ENCODE measurements at regions not wholly inside any gene's neighbourhood (a gene's known extent, or its start where the extent isn't known, plus 50 kb on each side); places are given as distances from the start of the nearest gene placed in this dataset.

DNA sequence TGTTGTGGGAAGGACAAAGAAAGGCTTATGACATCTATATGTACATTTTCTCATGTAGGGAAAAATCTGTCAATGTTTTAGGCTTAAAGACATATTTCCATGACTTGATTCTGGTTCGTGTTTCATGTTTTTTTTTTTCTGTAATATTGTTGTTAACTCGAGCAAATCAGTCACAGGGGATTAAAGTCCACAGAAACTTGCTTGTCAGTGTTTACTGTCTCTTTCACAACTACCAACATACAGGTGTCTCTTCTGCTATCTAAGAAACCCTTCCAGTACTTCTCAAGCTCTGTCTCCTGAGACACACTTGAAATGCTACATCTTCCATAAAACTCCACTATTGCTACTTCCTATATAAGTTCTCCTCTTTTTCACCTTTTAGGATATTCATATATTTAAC lies 130.9 kb upstream of the SLITRK6 start:
- TF ChIP-seq, protein P1, sequence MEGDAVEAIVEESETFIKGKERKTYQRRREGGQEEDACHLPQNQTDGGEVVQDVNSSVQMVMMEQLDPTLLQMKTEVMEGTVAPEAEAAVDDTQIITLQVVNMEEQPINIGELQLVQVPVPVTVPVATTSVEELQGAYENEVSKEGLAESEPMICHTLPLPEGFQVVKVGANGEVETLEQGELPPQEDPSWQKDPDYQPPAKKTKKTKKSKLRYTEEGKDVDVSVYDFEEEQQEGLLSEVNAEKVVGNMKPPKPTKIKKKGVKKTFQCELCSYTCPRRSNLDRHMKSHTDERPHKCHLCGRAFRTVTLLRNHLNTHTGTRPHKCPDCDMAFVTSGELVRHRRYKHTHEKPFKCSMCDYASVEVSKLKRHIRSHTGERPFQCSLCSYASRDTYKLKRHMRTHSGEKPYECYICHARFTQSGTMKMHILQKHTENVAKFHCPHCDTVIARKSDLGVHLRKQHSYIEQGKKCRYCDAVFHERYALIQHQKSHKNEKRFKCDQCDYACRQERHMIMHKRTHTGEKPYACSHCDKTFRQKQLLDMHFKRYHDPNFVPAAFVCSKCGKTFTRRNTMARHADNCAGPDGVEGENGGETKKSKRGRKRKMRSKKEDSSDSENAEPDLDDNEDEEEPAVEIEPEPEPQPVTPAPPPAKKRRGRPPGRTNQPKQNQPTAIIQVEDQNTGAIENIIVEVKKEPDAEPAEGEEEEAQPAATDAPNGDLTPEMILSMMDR (IDR thresholded peaks at IDR 0.05; ENCODE audit: unreplicated experiment) = no peak
- DNase-seq = no peak
- Mint-ChIP-seq H3K4me1 (ENCODE audit: low read depth, unreplicated experiment) (no peaks in the 10 kb centered on the region), H3K9me3 (ENCODE audit: low read depth, unreplicated experiment) (no peaks in the 10 kb centered on the region), H3K4me3 (ENCODE audit: low read depth, unreplicated experiment) (no peak overlapping the region), H3K36me3 (ENCODE audit: insufficient read depth, unreplicated experiment) (no peaks in the 10 kb centered on the region), H3K27ac (ENCODE audit: unreplicated experiment) (no peak overlapping the region), H3K27me3 (ENCODE audit: unreplicated experiment) (no peaks in the 10 kb centered on the region)
- CTCF ChIA-PET = no interaction called here
- intact Hi-C loops (cut with micrococcal nuclease; ENCODE audit: unreplicated experiment) = no loop called here
- BruUV-seq (replicated peaks) = no TSS peak

DNA sequence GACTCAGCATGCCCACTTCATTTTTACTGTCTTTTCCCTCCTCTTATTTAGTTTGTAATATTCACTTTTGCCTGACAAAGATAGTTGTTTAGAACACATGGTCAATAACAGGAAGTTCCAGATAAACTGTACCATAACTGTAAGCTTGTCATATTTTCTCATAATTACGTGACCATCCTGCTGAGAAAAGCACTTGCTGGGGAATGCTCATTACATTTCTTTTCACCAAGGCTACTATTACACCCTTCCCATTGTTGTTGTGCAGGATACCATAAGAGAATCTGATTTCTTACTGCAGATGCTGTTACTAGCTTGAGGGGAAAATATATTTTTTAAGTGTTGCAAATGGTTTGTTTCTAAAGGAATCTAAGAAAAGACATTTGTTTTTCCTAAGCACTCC lies 111.7 kb upstream of the SLITRK6 start:
- BruUV-seq (replicated peaks) = no TSS peak

DNA sequence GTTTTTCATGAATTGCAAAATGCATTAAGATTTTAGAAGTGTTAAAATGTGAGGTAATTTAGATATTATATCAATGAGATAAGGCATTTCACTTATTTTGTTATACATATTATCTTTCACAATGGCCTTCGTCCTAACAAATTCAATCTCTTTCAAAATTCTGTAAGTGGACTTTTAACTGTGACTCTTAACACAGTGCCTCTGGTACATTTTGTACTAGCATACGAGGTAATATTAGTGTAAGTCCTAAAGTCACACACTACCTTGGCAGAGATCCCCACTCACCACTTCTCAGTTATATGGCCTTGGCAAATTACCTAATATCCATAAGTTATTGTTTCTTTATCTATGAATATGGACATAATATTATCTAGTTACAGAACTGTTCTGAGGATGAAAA lies 101.3 kb upstream of the SLITRK6 start:
- TF ChIP-seq, protein P1 (IDR thresholded peaks at IDR 0.05; ENCODE audit: unreplicated experiment) = no peak
- DNase-seq = no peak
- no peak overlapping the region for H3K27ac Mint-ChIP-seq (ENCODE audit: unreplicated experiment)
- BruUV-seq (replicated peaks) = no TSS peak
- H3K36me3 Mint-ChIP-seq (ENCODE audit: insufficient read depth, unreplicated experiment) = no peaks in the 10 kb centered on the region
- intact Hi-C loops (cut with micrococcal nuclease; ENCODE audit: unreplicated experiment) = no loop called here
- H3K4me1 Mint-ChIP-seq (ENCODE audit: low read depth, unreplicated experiment) = no peaks in the 10 kb centered on the region
- no peak overlapping the region for H3K4me3 Mint-ChIP-seq (ENCODE audit: low read depth, unreplicated experiment)
- CTCF ChIA-PET = no interaction called here
- peaks cover 2% of the 10 kb centered on the region for H3K9me3 Mint-ChIP-seq (ENCODE audit: low read depth, unreplicated experiment)
- H3K27me3 Mint-ChIP-seq (ENCODE audit: unreplicated experiment) = no peaks in the 10 kb centered on the region

More for the DNA sequence above, 111.7 kb upstream of the SLITRK6 start:
- no peaks in the 10 kb centered on the region for H3K4me1 Mint-ChIP-seq (ENCODE audit: low read depth, unreplicated experiment)
- H3K27me3 Mint-ChIP-seq (ENCODE audit: unreplicated experiment) = no peaks in the 10 kb centered on the region
- no peak overlapping the region for H3K4me3 Mint-ChIP-seq (ENCODE audit: low read depth, unreplicated experiment)
- no peak for DNase-seq
- TF ChIP-seq, protein P1 (IDR thresholded peaks at IDR 0.05; ENCODE audit: unreplicated experiment) = no peak
- intact Hi-C loops (cut with micrococcal nuclease; ENCODE audit: unreplicated experiment) = no loop called here
- CTCF ChIA-PET = no interaction called here
- H3K27ac Mint-ChIP-seq (ENCODE audit: unreplicated experiment) = no peak overlapping the region
- no peaks in the 10 kb centered on the region for H3K36me3 Mint-ChIP-seq (ENCODE audit: insufficient read depth, unreplicated experiment)
- H3K9me3 Mint-ChIP-seq (ENCODE audit: low read depth, unreplicated experiment) = peaks cover 7% of the 10 kb centered on the region

DNA sequence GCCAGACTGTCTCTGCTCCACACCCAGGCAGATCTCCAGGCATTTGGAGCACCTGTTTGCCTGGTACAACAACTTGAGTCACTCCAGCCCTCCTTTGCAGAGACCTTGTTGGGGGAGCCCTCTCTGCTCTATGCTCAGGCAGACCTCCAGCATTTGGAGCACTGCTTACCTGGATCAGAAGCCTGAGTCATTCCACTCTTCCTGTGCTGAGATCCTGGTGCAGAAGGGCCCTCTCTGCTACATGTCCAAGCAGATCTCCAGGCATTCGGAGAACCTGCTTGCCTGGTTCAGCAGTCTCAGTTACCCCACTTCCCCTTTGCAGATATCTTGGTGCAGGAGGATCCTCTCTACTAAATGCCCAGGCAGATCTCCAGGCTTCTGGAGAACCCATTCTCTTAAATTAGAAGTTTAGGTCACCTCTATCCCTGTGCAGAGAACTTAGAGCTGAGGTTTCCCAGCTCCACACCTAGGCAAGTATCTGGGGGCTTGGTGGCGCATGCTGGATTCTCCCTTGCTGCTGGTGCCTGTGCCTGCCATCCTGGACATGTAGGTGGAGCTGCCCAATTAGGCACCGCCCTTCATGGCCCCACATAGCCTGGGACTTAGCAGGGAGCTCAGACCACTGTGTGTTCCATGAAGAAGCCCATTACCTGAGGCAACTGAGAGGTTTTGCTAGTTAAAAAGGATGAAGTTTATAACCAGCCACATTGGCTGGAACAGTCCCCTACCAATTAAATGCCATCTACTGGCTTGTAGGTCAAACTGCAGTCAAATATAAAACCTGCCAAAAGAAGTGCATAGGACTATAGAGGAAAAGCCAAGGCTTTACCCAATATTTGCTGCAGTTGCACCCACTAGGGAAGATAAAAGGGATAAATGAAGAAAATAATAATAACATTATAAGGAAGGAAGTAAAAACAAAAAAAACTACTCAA lies 97.6 kb upstream of the SLITRK6 start:
- Mint-ChIP-seq H3K4me3 (ENCODE audit: low read depth, unreplicated experiment) (no peak overlapping the region), H3K9me3 (ENCODE audit: low read depth, unreplicated experiment) (no peaks in the 10 kb centered on the region), H3K27ac (ENCODE audit: unreplicated experiment) (no peak overlapping the region), H3K4me1 (ENCODE audit: low read depth, unreplicated experiment) (no peaks in the 10 kb centered on the region), H3K27me3 (ENCODE audit: unreplicated experiment) (no peaks in the 10 kb centered on the region), H3K36me3 (ENCODE audit: insufficient read depth, unreplicated experiment) (no peaks in the 10 kb centered on the region)
- TF ChIP-seq, protein P1 (IDR thresholded peaks at IDR 0.05; ENCODE audit: unreplicated experiment) = no peak
- intact Hi-C loops (cut with micrococcal nuclease; ENCODE audit: unreplicated experiment) = no loop called here
- CTCF ChIA-PET = no interaction called here
- BruUV-seq (replicated peaks) = no TSS peak
- no peak for DNase-seq
